ENCODE measurements at regions not wholly inside any gene's neighbourhood (a gene's known extent, or its start where the extent isn't known, plus 50 kb on each side); places are given as distances from the start of the nearest gene placed in this dataset.
"Not testable (repeated sequence)": the region's sequence is repeated elsewhere in the genome, so short reads cannot be mapped to it uniquely, and the experiment has no call there.

DNA sequence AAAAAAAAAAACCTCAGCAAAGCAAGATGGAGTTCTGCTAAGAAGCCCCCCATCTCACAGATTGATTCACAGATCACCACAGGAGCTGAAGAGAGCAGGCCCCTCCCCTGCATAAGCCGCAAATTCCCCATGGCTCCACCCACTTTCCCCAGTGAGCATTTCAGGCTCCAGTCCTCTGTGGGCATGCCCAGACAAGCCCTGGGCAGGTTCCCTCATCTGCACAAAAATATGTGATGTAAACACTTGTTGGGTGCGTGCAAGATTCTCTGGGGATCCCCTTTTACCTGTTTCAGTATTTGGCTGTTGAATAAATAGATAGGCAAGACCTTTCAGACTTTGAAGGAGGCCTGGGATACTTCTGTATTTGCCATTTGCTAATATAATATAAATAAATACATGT lies 514.3 kb downstream of the PCDH7 start:
- Mint-ChIP-seq H3K4me1 (no peaks in the 10 kb centered on the region), H3K27ac (ENCODE audit: low read depth) (no peak overlapping the region), H3K36me3 (ENCODE audit: insufficient read depth) (no peaks in the 10 kb centered on the region), H3K27me3 (no peaks in the 10 kb centered on the region), H3K4me3 (no peak overlapping the region), H3K9me3 (peaks cover 9% of the 10 kb centered on the region)
- DNase-seq (ENCODE audit: low spot score in 2 of 2) (no peak), ATAC-seq (replicated peaks; ENCODE audit: extremely low read depth, poor library complexity, severe bottlenecking) (no peak)

DNA sequence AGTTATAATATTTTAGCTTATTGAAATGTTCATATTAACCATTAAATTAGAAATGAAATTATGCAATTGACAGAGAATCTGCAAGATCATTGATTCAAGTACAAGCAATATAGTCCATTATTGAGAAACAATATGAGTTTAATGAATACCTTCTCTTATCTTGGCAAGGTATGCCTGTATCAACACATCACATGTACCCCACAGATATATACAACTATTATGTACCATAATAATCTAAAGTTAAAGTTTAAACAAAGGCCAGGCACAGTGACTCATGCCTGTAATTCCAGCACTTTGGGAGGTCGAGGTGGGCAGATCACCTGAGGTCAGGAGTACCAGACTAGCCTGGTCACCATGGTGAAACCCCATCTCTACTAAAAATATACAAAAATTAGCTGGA lies 514.7 kb downstream of the PCDH7 start:
- ATAC-seq (replicated peaks; ENCODE audit: extremely low read depth, poor library complexity, severe bottlenecking) (no peak), DNase-seq (ENCODE audit: low spot score in 2 of 2) (no peak)
- Mint-ChIP-seq H3K27me3 (no peaks in the 10 kb centered on the region), H3K4me1 (no peaks in the 10 kb centered on the region), H3K27ac (ENCODE audit: low read depth) (no peak overlapping the region), H3K4me3 (no peak overlapping the region), H3K9me3 (peaks cover 9% of the 10 kb centered on the region), H3K36me3 (ENCODE audit: insufficient read depth) (no peaks in the 10 kb centered on the region)

DNA sequence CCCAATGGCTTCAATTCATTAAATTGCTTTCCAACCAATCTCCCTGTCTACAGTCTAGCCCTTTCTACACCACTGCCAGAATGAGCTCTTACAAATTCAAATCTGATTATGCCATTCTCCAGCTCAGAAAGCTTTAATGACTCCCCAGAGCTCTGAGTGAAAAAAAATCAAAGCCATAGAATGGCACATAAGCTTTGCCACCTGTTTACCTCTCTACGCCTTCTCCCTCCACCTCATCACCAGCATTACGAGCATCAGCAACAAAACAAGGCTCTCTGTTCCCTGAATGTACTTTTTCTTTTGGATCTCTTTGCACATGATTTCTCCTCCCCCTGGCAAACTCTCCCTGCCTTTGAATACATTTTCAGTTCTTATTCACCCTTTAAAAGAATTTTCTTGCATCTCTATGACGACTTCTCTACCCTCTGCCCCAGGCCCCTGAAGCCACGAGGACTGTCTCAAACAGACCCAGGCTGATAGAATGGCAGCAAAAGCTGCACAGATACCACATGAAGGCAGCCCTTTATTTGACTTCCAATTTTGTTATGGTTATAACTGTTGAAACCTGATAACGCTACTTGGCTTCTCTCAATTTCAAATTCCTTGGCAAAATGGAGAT lies 516.0 kb downstream of the PCDH7 start:
- no peaks in the 10 kb centered on the region for H3K27me3 Mint-ChIP-seq
- H3K36me3 Mint-ChIP-seq (ENCODE audit: insufficient read depth) = no peaks in the 10 kb centered on the region
- DNase-seq (ENCODE audit: low spot score in 2 of 2) (no peak), ATAC-seq (replicated peaks; ENCODE audit: extremely low read depth, poor library complexity, severe bottlenecking) (no peak)
- peaks cover 9% of the 10 kb centered on the region for H3K9me3 Mint-ChIP-seq
- no peaks in the 10 kb centered on the region for H3K4me1 Mint-ChIP-seq
- H3K4me3 Mint-ChIP-seq = no peak overlapping the region
- H3K27ac Mint-ChIP-seq (ENCODE audit: low read depth) = no peak overlapping the region

DNA sequence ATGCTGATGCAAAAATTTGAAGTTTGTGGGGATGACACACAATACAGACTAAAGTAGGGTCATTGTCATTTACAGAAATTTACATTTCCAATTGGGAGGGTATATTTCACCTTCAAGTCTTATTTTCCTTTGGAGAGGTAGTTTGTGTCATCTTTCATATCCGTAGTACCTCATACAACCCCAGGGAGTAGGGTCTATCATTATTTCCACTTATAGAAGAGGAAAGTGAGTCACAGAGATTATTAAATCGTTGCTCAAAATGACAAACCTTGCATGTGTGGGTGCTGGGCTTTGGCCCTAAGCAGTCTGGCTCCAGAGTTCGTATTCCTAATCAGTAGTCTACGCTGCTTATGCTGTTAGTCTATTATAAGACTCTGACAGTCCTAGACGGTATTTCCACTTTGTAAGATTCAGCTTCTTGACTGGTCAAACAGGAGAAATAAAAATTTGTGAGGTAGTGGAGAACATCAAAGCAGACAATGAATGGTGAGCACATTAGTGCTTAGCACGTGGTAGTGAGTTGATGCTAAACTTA lies 516.5 kb downstream of the PCDH7 start:
- ATAC-seq (replicated peaks; ENCODE audit: extremely low read depth, poor library complexity, severe bottlenecking) = no peak
- Mint-ChIP-seq H3K4me1 (no peaks in the 10 kb centered on the region), H3K9me3 (peaks cover 15% of the 10 kb centered on the region), H3K27me3 (no peaks in the 10 kb centered on the region), H3K27ac (ENCODE audit: low read depth) (no peak overlapping the region), H3K4me3 (no peak overlapping the region), H3K36me3 (ENCODE audit: insufficient read depth) (no peaks in the 10 kb centered on the region)
- DNase-seq (ENCODE audit: low spot score in 2 of 2) = no peak

- Mint-ChIP-seq H3K4me1 (no peaks in the 10 kb centered on the region), H3K36me3 (ENCODE audit: insufficient read depth) (no peaks in the 10 kb centered on the region), H3K27me3 (no peaks in the 10 kb centered on the region), H3K27ac (ENCODE audit: low read depth) (no peak overlapping the region), H3K9me3 (peaks cover 11% of the 10 kb centered on the region), H3K4me3 (no peak overlapping the region)
- DNase-seq (ENCODE audit: low spot score in 2 of 2) (no peak), ATAC-seq (replicated peaks; ENCODE audit: extremely low read depth, poor library complexity, severe bottlenecking) (no peak)
These were observed 517.1 kb downstream of the PCDH7 start for GRCh38 chr4:31237233-31237632.

- Mint-ChIP-seq H3K4me3 (no peak overlapping the region), H3K9me3 (peaks cover 22% of the 10 kb centered on the region), H3K36me3 (ENCODE audit: insufficient read depth) (no peaks in the 10 kb centered on the region), H3K27ac (ENCODE audit: low read depth) (no peak overlapping the region), H3K27me3 (no peaks in the 10 kb centered on the region), H3K4me1 (no peaks in the 10 kb centered on the region)
- ATAC-seq (replicated peaks; ENCODE audit: extremely low read depth, poor library complexity, severe bottlenecking) (no peak), DNase-seq (ENCODE audit: low spot score in 2 of 2) (no peak)
These were observed 519.7 kb downstream of the PCDH7 start for GRCh38 chr4:31239886-31240285.

DNA sequence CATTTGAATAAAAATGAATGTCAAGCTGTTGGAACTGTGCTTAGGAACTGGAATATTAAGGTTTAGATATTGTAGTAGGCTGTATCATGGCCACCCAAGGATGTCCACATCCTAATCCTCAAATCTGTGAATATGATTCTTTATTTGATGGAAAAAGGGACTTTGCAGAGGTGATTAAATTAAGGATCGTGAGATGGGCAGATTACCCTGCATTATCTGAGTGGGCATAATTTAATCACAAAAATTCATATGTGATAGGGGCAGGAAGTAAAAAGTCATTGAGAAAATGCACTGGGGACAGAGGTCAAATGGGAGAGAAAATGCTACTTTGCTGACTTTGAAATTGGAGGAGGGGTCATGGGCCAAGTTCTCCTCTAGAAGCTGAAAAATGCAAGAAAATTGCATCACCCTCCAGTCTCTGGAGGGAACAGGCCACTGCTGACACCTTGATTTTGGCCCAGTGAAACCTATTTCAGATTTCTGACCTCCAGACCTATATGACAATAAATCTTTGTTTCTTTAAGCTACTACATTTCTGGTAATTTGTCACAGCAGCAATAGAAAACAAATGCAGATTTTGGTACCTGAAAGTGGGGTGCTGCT lies 521.4 kb downstream of the PCDH7 start:
- no peaks in the 10 kb centered on the region for H3K27me3 Mint-ChIP-seq
- no peak overlapping the region for H3K4me3 Mint-ChIP-seq

DNA sequence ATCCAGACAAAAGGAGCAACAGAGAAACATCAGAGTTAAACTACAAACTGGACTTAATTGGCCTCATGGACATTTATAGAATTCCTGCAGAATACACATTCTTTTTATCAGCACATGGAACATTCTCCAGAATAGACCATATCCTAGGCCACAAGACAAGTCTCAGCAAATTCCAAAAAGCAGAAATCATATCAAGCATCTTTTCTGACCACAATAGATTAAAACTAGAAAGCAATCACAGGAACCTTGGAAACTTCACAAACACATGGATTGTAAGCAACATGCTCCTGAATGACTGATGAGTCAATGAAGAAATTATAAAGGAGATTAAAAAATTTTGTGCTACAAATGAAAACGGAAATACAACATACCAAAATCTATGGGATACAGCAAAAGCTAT lies 526.7 kb downstream of the PCDH7 start:
- Mint-ChIP-seq H3K4me3 (no peak overlapping the region), H3K27me3 (no peaks in the 10 kb centered on the region), H3K36me3 (ENCODE audit: insufficient read depth) (no peaks in the 10 kb centered on the region), H3K27ac (ENCODE audit: low read depth) (no peak overlapping the region), H3K9me3 (peaks cover 43% of the 10 kb centered on the region), H3K4me1 (no peaks in the 10 kb centered on the region)
- ATAC-seq (replicated peaks; ENCODE audit: extremely low read depth, poor library complexity, severe bottlenecking) (no peak), DNase-seq (ENCODE audit: low spot score in 2 of 2) (no peak)

More for the DNA sequence above, 521.4 kb downstream of the PCDH7 start:
- Mint-ChIP-seq H3K9me3 (peaks cover 36% of the 10 kb centered on the region), H3K27ac (ENCODE audit: low read depth) (no peak overlapping the region), H3K4me1 (no peaks in the 10 kb centered on the region), H3K36me3 (ENCODE audit: insufficient read depth) (no peaks in the 10 kb centered on the region)
- ATAC-seq (replicated peaks; ENCODE audit: extremely low read depth, poor library complexity, severe bottlenecking) (no peak), DNase-seq (ENCODE audit: low spot score in 2 of 2) (no peak)

DNA sequence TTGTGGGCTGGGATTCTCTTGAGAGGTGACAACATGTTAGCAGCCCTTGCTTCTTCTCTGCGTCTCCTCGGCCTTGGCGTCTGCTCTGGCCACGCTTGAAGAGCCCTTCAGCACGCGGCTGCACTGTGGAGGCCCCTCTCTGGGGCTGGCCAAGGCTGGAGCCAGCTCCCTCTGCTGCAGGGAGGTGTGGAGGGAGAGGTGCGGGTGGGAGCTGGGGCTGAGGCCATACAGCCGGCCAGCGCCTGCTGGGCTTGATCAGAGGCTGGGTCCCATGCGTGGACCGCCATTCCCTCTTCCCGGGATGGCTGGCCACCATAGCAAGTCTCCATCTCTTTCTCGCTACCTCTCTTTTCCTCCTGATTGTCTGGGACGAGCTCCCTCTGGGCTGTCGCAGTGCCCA lies 539.0 kb downstream of the PCDH7 start:
- Mint-ChIP-seq H3K27ac (ENCODE audit: low read depth) (no peak overlapping the region), H3K27me3 (no peaks in the 10 kb centered on the region), H3K9me3 (peaks cover 14% of the 10 kb centered on the region), H3K4me3 (no peak overlapping the region), H3K36me3 (ENCODE audit: insufficient read depth) (no peaks in the 10 kb centered on the region), H3K4me1 (no peaks in the 10 kb centered on the region)
- DNase-seq (ENCODE audit: low spot score in 2 of 2) (no peak), ATAC-seq (replicated peaks; ENCODE audit: extremely low read depth, poor library complexity, severe bottlenecking) (no peak)

DNA sequence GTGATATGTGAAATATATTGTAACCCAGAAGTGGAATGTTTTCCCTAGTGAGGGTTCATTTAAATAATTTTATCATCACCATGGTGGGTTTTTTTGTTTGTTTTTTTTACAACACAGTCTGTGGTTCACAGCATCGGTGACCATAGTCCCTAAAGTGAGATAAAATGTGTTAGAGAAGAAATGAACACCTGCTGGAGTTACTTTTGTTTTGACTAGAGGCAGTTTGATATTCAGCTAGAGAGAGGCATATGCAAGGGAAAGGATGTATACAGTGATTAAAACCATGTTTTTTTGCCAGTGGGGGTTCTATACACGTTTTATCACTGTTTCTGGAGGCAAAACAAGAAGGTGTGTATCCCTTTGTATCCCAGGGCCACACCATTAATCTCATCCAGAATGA lies 541.5 kb downstream of the PCDH7 start:
- no peak for DNase-seq (ENCODE audit: low spot score in 2 of 2)
- Mint-ChIP-seq H3K4me3 (no peak overlapping the region), H3K27ac (ENCODE audit: low read depth) (no peak overlapping the region), H3K4me1 (no peaks in the 10 kb centered on the region), H3K9me3 (peaks cover 14% of the 10 kb centered on the region), H3K27me3 (no peaks in the 10 kb centered on the region), H3K36me3 (ENCODE audit: insufficient read depth) (no peaks in the 10 kb centered on the region)
- ATAC-seq (replicated peaks; ENCODE audit: extremely low read depth, poor library complexity, severe bottlenecking) = no peak

GRCh38 chr4:31266094-31266493 lies 545.9 kb downstream of the PCDH7 start:
- H3K36me3 Mint-ChIP-seq (ENCODE audit: insufficient read depth); DNase-seq (ENCODE audit: low spot score in 2 of 2); H3K27me3 Mint-ChIP-seq; H3K4me3 Mint-ChIP-seq; H3K4me1 Mint-ChIP-seq; ATAC-seq (replicated peaks; ENCODE audit: extremely low read depth, poor library complexity, severe bottlenecking); H3K27ac Mint-ChIP-seq (ENCODE audit: low read depth): not testable (repeated sequence)
- H3K9me3 Mint-ChIP-seq = peaks cover 22% of the 10 kb centered on the region

- Mint-ChIP-seq H3K4me1 (no peaks in the 10 kb centered on the region), H3K27me3 (no peaks in the 10 kb centered on the region), H3K4me3 (no peak overlapping the region), H3K36me3 (ENCODE audit: insufficient read depth) (no peaks in the 10 kb centered on the region), H3K9me3 (peaks cover 17% of the 10 kb centered on the region), H3K27ac (ENCODE audit: low read depth) (no peak overlapping the region)
- ATAC-seq (replicated peaks; ENCODE audit: extremely low read depth, poor library complexity, severe bottlenecking) (no peak), DNase-seq (ENCODE audit: low spot score in 2 of 2) (no peak)
These were observed 552.3 kb downstream of the PCDH7 start for GRCh38 chr4:31272331-31273061.

DNA sequence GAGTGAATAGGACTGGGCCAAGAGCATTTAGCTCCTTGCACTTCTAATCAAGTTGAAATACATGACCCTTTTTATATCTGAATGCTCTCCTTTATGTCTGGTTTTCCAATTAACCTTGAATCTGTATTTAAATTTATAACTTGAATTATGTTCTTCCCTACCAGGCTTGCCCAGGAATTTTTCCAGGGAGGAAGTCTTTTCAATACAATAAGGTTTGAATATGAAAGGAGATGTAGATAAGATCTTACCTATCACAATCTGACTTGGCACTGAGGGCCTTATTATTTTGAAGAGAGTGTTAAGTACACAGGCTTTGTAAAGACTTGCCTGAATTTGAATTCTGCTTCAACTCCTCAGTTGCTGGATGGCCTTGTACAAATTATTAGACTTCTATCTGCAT lies 555.7 kb downstream of the PCDH7 start:
- H3K4me1 Mint-ChIP-seq = no peaks in the 10 kb centered on the region
- DNase-seq (ENCODE audit: low spot score in 2 of 2) (no peak), ATAC-seq (replicated peaks; ENCODE audit: extremely low read depth, poor library complexity, severe bottlenecking) (no peak)
- H3K27ac Mint-ChIP-seq (ENCODE audit: low read depth) = no peak overlapping the region
- H3K27me3 Mint-ChIP-seq = no peaks in the 10 kb centered on the region
- H3K9me3 Mint-ChIP-seq = peaks cover 15% of the 10 kb centered on the region
- no peak overlapping the region for H3K4me3 Mint-ChIP-seq
- H3K36me3 Mint-ChIP-seq (ENCODE audit: insufficient read depth) = no peaks in the 10 kb centered on the region
